Testis (tissue), 2 donors: ENCODE measurements at regions not wholly inside any gene's neighbourhood (a gene's known extent, or its start where the extent isn't known, plus 50 kb on each side); places are given as distances from the start of the nearest gene placed in this dataset.

Experiments
- DNase-seq: peaks from one replicate; pipeline ENCODE4 v3.0.0-alpha.2; 2019
- H3K27ac ChIP-seq, 2 donors: fragments of 200-600 bp; sonication (generic); one replicate each; pipeline ENCODE4 v1.5.1; 2019
- H3K27me3 ChIP-seq: fragments of 200-600 bp; sonication (generic); one replicate; pipeline ENCODE4 v1.5.1; 2019
- H3K36me3 ChIP-seq: fragments of 200-600 bp; sonication (generic); one replicate; pipeline ENCODE4 v1.5.1; 2017; ENCODE audit warnings: low read depth; ENCODE audit errors: missing control alignments
- H3K4me1 ChIP-seq: fragments of 200-600 bp; sonication (generic); one replicate; pipeline ENCODE4 v1.5.1; 2019
- H3K4me3 ChIP-seq, 2 donors: fragments of 200-600 bp; sonication (generic); one replicate each; pipeline ENCODE4 v1.5.1; 2017 to 2019
- H3K9me3 ChIP-seq: fragments of 200-600 bp; sonication (generic); one replicate; pipeline ENCODE4 v1.5.1; 2017
- CTCF ChIP-seq, 3 experiments: fragments of 450-650 bp in 2 of 3; fragments of 200-600 bp in 1 of 3; sonication (generic) in 1 of 3; IDR thresholded peaks; one replicate each; pipeline ENCODE4 v1.5.1; 2016 to 2019; ENCODE audit warnings: antibody characterized with exemption in 3 of 3, mild to moderate bottlenecking in 2 of 3, moderate library complexity in 1 of 3
- POLR2A ChIP-seq: fragments of 450-650 bp; IDR thresholded peaks from one replicate; pipeline ENCODE4 v1.6.1; 2017; ENCODE audit warnings: antibody characterized with exemption, mild to moderate bottlenecking, moderate library complexity
- WGBS, 2 donors: methylation state at CpG; one replicate each; pipeline ENCODE4 v1.1.5; 2018; 5-methylcytosine and 5-hydroxymethylcytosine counted together
- intact Hi-C: fragments of 100-400 bp; cut with DNase I; formaldehyde crosslinking; loops from one replicate; pipeline ENCODE4 v1.15.1; 2023; ENCODE audit warnings: low total_unique reads

DNA sequence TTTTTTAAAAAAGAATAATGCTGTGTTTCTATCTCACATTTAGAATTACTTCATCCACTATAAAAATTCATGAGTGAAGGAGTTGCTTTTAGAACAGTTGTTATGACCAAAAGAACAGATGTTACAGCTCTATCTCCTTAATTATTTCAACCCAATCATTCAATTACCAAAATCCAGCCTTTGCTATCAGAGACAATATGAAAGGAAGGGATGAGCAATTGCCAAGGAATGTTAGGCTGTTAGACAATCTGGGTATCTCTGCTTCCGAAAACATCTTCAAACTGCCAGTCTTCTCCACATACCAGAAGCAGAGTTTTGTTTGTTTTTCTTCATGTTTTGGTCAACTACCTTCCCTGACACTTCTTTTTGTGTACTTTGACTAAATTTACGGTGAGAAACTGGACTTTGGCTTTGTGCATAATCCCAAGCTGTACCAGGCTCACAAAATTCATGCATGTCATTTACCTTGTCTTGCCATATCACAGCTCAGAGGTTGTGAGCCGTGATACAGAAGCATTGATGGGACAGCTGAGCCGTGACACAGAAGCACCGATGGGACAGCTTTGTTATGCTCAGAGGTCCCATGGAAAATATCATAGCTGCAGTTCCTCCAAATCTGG lies 405.5 kb downstream of the KIF4B start:
- TF ChIP-seq POLR2A (no peak), CTCF (IDR thresholded peaks at IDR 0.05) (no peak)
- DNase-seq: no peak
- intact Hi-C loops: no loop called here
- Histone ChIP-seq H3K36me3 (no peaks in the 10 kb centered on the region), H3K27me3 (no peaks in the 10 kb centered on the region), H3K4me3 (no peak overlapping the region), H3K27ac (no peak overlapping the region), H3K4me1 (no peaks in the 10 kb centered on the region), H3K9me3 (no peaks in the 10 kb centered on the region)
- WGBS, 2 donors: 68 to 74% methylated on average over 5 of the region's 5 CpGs

GRCh38 chr5:155430192-155430591 lies 416.6 kb downstream of the KIF4B start:
- intact Hi-C loops: no loop called here
- Histone ChIP-seq H3K9me3 (no peaks in the 10 kb centered on the region), H3K4me3 (no peak overlapping the region), H3K27ac (no peak overlapping the region), H3K4me1 (no peaks in the 10 kb centered on the region), H3K36me3 (no peaks in the 10 kb centered on the region), H3K27me3 (no peaks in the 10 kb centered on the region)
- TF ChIP-seq CTCF (IDR thresholded peaks at IDR 0.05) (no peak), POLR2A (no peak)
- no peak for DNase-seq
- 89 to 96% methylated on average over 4 of the region's 4 CpGs for WGBS, 2 donors

GRCh38 chr5:155434267-155434666 lies 420.7 kb downstream of the KIF4B start:
- Histone ChIP-seq H3K36me3 (no peaks in the 10 kb centered on the region), H3K27ac (no peak overlapping the region), H3K4me3 (no peak overlapping the region), H3K9me3 (no peaks in the 10 kb centered on the region), H3K27me3 (no peaks in the 10 kb centered on the region), H3K4me1 (no peaks in the 10 kb centered on the region)
- TF ChIP-seq POLR2A (no peak), CTCF (IDR thresholded peaks at IDR 0.05) (no peak)
- DNase-seq: no peak
- intact Hi-C loops: no loop called here
- 43 to 59% methylated on average over 1 of the region's 1 CpG for WGBS, 2 donors

DNA sequence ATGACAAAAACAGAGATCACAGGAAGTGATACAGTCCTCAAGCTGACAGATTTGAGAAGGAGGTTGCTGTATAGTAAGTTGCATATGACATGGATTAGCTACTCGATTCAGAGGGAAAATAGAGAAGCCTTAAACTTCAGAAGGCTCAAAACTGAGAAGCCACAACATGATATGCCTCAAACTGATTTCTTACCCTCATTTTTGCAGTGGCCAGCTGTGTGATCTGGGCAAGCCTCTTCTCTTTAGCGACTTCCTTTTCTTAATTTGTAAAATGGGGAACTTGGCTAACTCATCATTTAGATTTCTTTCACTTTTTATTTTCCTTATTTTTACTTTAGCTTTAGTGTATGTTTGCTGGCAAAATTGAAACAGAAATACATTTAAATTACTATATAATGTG lies 421.1 kb downstream of the KIF4B start:
- Histone ChIP-seq H3K4me1 (no peaks in the 10 kb centered on the region), H3K27ac (no peak overlapping the region), H3K27me3 (no peaks in the 10 kb centered on the region), H3K4me3 (no peak overlapping the region), H3K9me3 (no peaks in the 10 kb centered on the region), H3K36me3 (no peaks in the 10 kb centered on the region)
- no peak for DNase-seq
- intact Hi-C loops: no loop called here
- 62 to 77% methylated on average over 2 of the region's 2 CpGs for WGBS, 2 donors
- TF ChIP-seq CTCF (IDR thresholded peaks at IDR 0.05) (no peak), POLR2A (no peak)

DNA sequence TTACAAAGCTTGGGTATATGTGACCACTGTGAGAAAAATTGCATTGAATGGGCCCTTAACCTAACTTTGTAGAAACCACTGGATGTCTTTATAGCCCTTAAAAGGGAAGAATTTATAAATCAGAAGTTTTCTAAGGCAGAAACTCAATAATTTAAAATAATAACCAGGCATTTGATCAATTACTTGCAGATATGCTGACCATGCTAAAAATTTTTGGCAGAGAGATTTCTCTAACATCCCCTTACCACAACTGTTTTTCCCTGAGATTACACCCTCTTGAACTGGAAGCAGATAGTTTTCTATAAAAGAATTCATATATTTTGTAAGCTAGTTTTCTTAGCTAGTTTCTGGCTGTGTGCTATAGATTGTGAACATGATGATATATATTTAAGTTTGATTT lies 428.3 kb downstream of the KIF4B start:
- no peak for TF ChIP-seq CTCF (IDR thresholded peaks at IDR 0.05)
- TF ChIP-seq POLR2A: no peak
- H3K4me1 ChIP-seq: no peaks in the 10 kb centered on the region
- H3K27me3 ChIP-seq: no peaks in the 10 kb centered on the region
- no peak overlapping the region for H3K27ac ChIP-seq
- H3K4me3 ChIP-seq: no peak overlapping the region
- DNase-seq: no peak
- no peaks in the 10 kb centered on the region for H3K9me3 ChIP-seq
- H3K36me3 ChIP-seq: no peaks in the 10 kb centered on the region
- intact Hi-C loops: no loop called here
